GM12875 (cell line): ENCODE measurements at regions not wholly inside any gene's neighbourhood (a gene's known extent, or its start where the extent isn't known, plus 50 kb on each side); places are given as distances from the start of the nearest gene placed in this dataset.

ENCODE experiments used
- H3K4me3 ChIP-seq: one replicate; pipeline ENCODE4 v1.5.1; 2011; ENCODE audit warnings: low read depth, low read length, control low read depth
- CTCF ChIP-seq: IDR thresholded peaks from 2 replicates; pipeline ENCODE4 v1.5.1; 2011; ENCODE audit warnings: low read depth, mild to moderate bottlenecking, control low read depth, inconsistent platforms, low read length, moderate library complexity, borderline replicate concordance; ENCODE audit not compliant: insufficient read depth

GRCh38 chrX:10811111-10811510 is 190.7 kb upstream of the MID1 start:
- no peak for TF ChIP-seq CTCF
- H3K4me3 ChIP-seq: no peak overlapping the region

GRCh38 chrX:10813761-10814160 is 193.4 kb upstream of the MID1 start:
- TF ChIP-seq CTCF: no peak

GRCh38 chrX:10818651-10819050 is 198.3 kb upstream of the MID1 start:
- no peak for TF ChIP-seq CTCF
- H3K4me3 ChIP-seq: no peak overlapping the region

More at GRCh38 chrX:10813761-10814160, 193.4 kb upstream of the MID1 start:
- H3K4me3 ChIP-seq: no peak overlapping the region

- no peak for TF ChIP-seq CTCF
- no peak overlapping the region for H3K4me3 ChIP-seq
Observed at GRCh38 chrX:10819973-10820372, 199.6 kb upstream of the MID1 start.

- H3K4me3 ChIP-seq: no peak overlapping the region
- TF ChIP-seq CTCF: no peak
Observed at GRCh38 chrX:10821293-10821692, 200.9 kb upstream of the MID1 start.

GRCh38 chrX:10828036-10828435 is 207.7 kb upstream of the MID1 start:
- no peak overlapping the region for H3K4me3 ChIP-seq
- no peak for TF ChIP-seq CTCF

- H3K4me3 ChIP-seq: no peak overlapping the region
- no peak for TF ChIP-seq CTCF
Observed at GRCh38 chrX:10828640-10829039, 208.3 kb upstream of the MID1 start.
